Thyroid gland (tissue), 4 donors: ENCODE measurements at regions not wholly inside any gene's neighbourhood (a gene's known extent, or its start where the extent isn't known, plus 50 kb on each side); places are given as distances from the start of the nearest gene placed in this dataset.

Experiments
- DNase-seq, 2 donors: peaks; one replicate each; pipeline ENCODE4 v3.0.0-alpha.2; 2019
- H3K27ac ChIP-seq, 3 donors: fragments of 200-600 bp; sonication (generic); 1 replicate in 2 of 3; 2 replicates in 1 of 3; pipeline ENCODE4 v1.5.1; 2016 to 2019; ENCODE audit warnings: mild to moderate bottlenecking in 1 of 3, moderate library complexity in 1 of 3
- H3K27me3 ChIP-seq: fragments of 200-600 bp; sonication (generic); one replicate; pipeline ENCODE4 v1.5.1; 2019
- H3K36me3 ChIP-seq, 2 donors: fragments of 200-600 bp; sonication (generic); one replicate each; pipeline ENCODE4 v1.5.1; 2016 to 2019
- H3K4me1 ChIP-seq, 2 donors: fragments of 200-600 bp; sonication (generic); one replicate each; pipeline ENCODE4 v1.5.1; 2017 to 2019
- H3K4me3 ChIP-seq, 3 donors: fragments of 200-600 bp; sonication (generic); replicated peaks in 1 of 3; 1 replicate in 2 of 3; 2 replicates in 1 of 3; pipeline ENCODE4 v1.5.1; 2016; ENCODE audit warnings: mild to moderate bottlenecking in 1 of 3
- H3K9me3 ChIP-seq: fragments of 200-600 bp; sonication (generic); one replicate; pipeline ENCODE4 v1.5.1; 2017
- CTCF ChIP-seq, 6 experiments: fragments of 200-600 bp in 3 of 6; fragments of 450-650 bp in 3 of 6; sonication (generic) in 3 of 6; IDR thresholded peaks; one replicate each; pipeline ENCODE4 v1.5.1; 2016 to 2019; ENCODE audit warnings: antibody characterized with exemption in 6 of 6, mild to moderate bottlenecking in 2 of 6, inconsistent platforms in 1 of 6, moderate library complexity in 1 of 6
- POLR2A ChIP-seq, 2 donors: fragments of 450-650 bp; IDR thresholded peaks; one replicate each; pipeline ENCODE4 v1.6.1; 2017; ENCODE audit warnings: antibody characterized with exemption in 2 of 2, mild to moderate bottlenecking in 2 of 2, moderate library complexity in 1 of 2
- WGBS, 2 donors: methylation state at CpG; one replicate each; pipeline ENCODE4 v1.1.5; 2017; 5-methylcytosine and 5-hydroxymethylcytosine counted together
- intact Hi-C: fragments of 100-400 bp; cut with DNase I; formaldehyde crosslinking; loops from one replicate; pipeline ENCODE4 v1.15.1; 2023

DNA sequence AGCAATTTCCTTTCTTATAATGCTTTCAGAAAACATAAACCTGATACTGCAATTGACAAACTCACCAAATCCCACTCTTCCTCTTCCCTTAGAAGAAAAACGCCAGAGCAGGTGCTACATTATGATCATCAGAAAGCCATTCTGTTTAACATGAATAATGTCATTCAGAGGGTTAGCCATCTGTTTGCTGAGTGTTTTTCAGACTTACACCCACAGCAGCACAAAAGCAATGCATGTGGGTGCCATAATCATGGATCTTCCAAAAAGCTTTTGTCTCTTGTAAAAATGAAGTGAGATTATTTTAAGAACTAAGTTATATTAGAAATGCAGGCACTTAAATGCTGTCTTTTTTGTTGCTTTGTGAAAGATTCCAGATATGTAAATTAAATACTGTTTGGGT, 204.6 kb upstream of the TMPRSS15 start:
- H3K9me3 ChIP-seq, result no peaks in the 10 kb centered on the region
- H3K27me3 ChIP-seq, result no peaks in the 10 kb centered on the region
- H3K27ac ChIP-seq, result no peak overlapping the region
- H3K4me1 ChIP-seq, result no peaks in the 10 kb centered on the region
- DNase-seq, result no peak
- intact Hi-C loops, result no loop called here
- no peak overlapping the region for H3K4me3 ChIP-seq
- H3K36me3 ChIP-seq, result no peaks in the 10 kb centered on the region
- TF ChIP-seq POLR2A (IDR thresholded peaks at IDR 0.05) (no peak), CTCF (IDR thresholded peaks at IDR 0.05) (no peak)
- WGBS, 2 donors, result 77 to 86% methylated on average over 1 of the region's 1 CpG

- H3K9me3 ChIP-seq, result no peaks in the 10 kb centered on the region
- 75 to 84% methylated on average over 3 of the region's 3 CpGs for WGBS, 2 donors
- no peaks in the 10 kb centered on the region for H3K36me3 ChIP-seq
- H3K27me3 ChIP-seq, result no peaks in the 10 kb centered on the region
- DNase-seq, result no peak
- TF ChIP-seq CTCF (IDR thresholded peaks at IDR 0.05), result no peak
- TF ChIP-seq POLR2A (IDR thresholded peaks at IDR 0.05), result no peak
- no peak overlapping the region for H3K4me3 ChIP-seq
- intact Hi-C loops, result no loop called here
- no peak overlapping the region for H3K27ac ChIP-seq
- H3K4me1 ChIP-seq, result no peaks in the 10 kb centered on the region
Measured at GRCh38 chr21:18614303-18614702, 210.7 kb upstream of the TMPRSS15 start.

- Histone ChIP-seq H3K9me3 (no peaks in the 10 kb centered on the region), H3K36me3 (no peaks in the 10 kb centered on the region), H3K4me3 (no peak overlapping the region), H3K27ac (no peak overlapping the region), H3K27me3 (no peaks in the 10 kb centered on the region), H3K4me1 (no peaks in the 10 kb centered on the region)
- DNase-seq, result no peak
- TF ChIP-seq CTCF (IDR thresholded peaks at IDR 0.05) (no peak), POLR2A (IDR thresholded peaks at IDR 0.05) (no peak)
- 78 to 83% methylated on average over 3 of the region's 3 CpGs for WGBS, 2 donors
- intact Hi-C loops, result no loop called here
Measured at GRCh38 chr21:18617291-18617690, 213.7 kb upstream of the TMPRSS15 start.

GRCh38 chr21:18620436-18620835, 216.9 kb upstream of the TMPRSS15 start:
- no peaks in the 10 kb centered on the region for H3K36me3 ChIP-seq
- H3K4me1 ChIP-seq, result no peaks in the 10 kb centered on the region
- DNase-seq, result no peak
- intact Hi-C loops, result no loop called here
- H3K27ac ChIP-seq, result no peak overlapping the region
- no peak overlapping the region for H3K4me3 ChIP-seq
- no peak for TF ChIP-seq POLR2A (IDR thresholded peaks at IDR 0.05)
- TF ChIP-seq CTCF (IDR thresholded peaks at IDR 0.05), result no peak
- H3K9me3 ChIP-seq, result no peaks in the 10 kb centered on the region
- no peaks in the 10 kb centered on the region for H3K27me3 ChIP-seq
- WGBS, 2 donors, result 58 to 59% methylated on average over 4 of the region's 4 CpGs

GRCh38 chr21:18622383-18622782, 218.8 kb upstream of the TMPRSS15 start:
- intact Hi-C loops, result no loop called here
- TF ChIP-seq CTCF (IDR thresholded peaks at IDR 0.05) (no peak), POLR2A (IDR thresholded peaks at IDR 0.05) (no peak)
- Histone ChIP-seq H3K36me3 (no peaks in the 10 kb centered on the region), H3K27me3 (no peaks in the 10 kb centered on the region), H3K27ac (no peak overlapping the region), H3K4me3 (no peak overlapping the region), H3K4me1 (no peaks in the 10 kb centered on the region), H3K9me3 (no peaks in the 10 kb centered on the region)
- DNase-seq, result no peak
